SU-DHL-6 (cell line): ENCODE measurements at regions not wholly inside any gene's neighbourhood (a gene's known extent, or its start where the extent isn't known, plus 50 kb on each side); places are given as distances from the start of the nearest gene placed in this dataset.
"Not testable (repeated sequence)": the region's sequence is repeated elsewhere in the genome, so short reads cannot be mapped to it uniquely, and the experiment has no call there.

ENCODE experiments used
- H2AFZ ChIP-seq: fragments of 200-600 bp; sonication (generic); 2 replicates; pipeline ENCODE4 v1.6.1; 2014; ENCODE audit warnings: low read depth, mild to moderate bottlenecking, moderate library complexity, mixed read lengths, antibody characterized with exemption, low read length; ENCODE audit not compliant: severe bottlenecking
- H3F3A ChIP-seq: fragments of 200-600 bp; shearing (Covaris generic); 2 replicates; pipeline ENCODE4 v1.6.0; 2016; ENCODE audit warnings: antibody characterized with exemption, mild to moderate bottlenecking; ENCODE audit not compliant: insufficient read depth
- H3K27ac ChIP-seq: fragments of 200-600 bp; sonication (generic); 2 replicates; pipeline ENCODE4 v1.5.1; 2016; ENCODE audit warnings: low read depth, mild to moderate bottlenecking, low read length, moderate library complexity, mixed read lengths
- H3K27me3 ChIP-seq: fragments of 200-600 bp; sonication (generic), shearing (Covaris generic); 2 replicates; pipeline ENCODE4 v1.6.0; 2014; ENCODE audit warnings: mild to moderate bottlenecking, low read length
- H3K36me3 ChIP-seq: fragments of 200-600 bp; sonication (generic); 2 replicates; pipeline ENCODE4 v1.6.1; 2014; ENCODE audit warnings: mild to moderate bottlenecking, low read length, mixed read lengths
- H3K4me2 ChIP-seq: fragments of 300-600, 200-600 bp; shearing (Covaris generic), sonication (generic); 2 replicates; pipeline ENCODE4 v1.6.0; 2014; ENCODE audit warnings: low read length, low read depth, mild to moderate bottlenecking; ENCODE audit not compliant: poor library complexity, severe bottlenecking
- H3K4me3 ChIP-seq: fragments of 200-600 bp; sonication (generic); 2 replicates; pipeline ENCODE4 v1.5.1; 2014; ENCODE audit warnings: antibody characterized with exemption, low read length, mild to moderate bottlenecking, mixed read lengths; ENCODE audit not compliant: insufficient read depth, poor library complexity, severe bottlenecking
- H3K79me2 ChIP-seq: fragments of 200-600 bp; sonication (generic); 2 replicates; pipeline ENCODE4 v1.6.1; 2014; ENCODE audit warnings: mild to moderate bottlenecking, low read length, moderate library complexity; ENCODE audit not compliant: insufficient read depth
- H3K9ac ChIP-seq: fragments of 200-600 bp; sonication (generic); 2 replicates; pipeline ENCODE4 v1.7.0; 2014; ENCODE audit warnings: mild to moderate bottlenecking, low read length
- H3K9me2 ChIP-seq: fragments of 200-600 bp; sonication (generic); replicated peaks from 2 replicates; pipeline ENCODE4 v1.6.1; 2014; ENCODE audit warnings: low read length; ENCODE audit not compliant: insufficient read depth
- H3K9me3 ChIP-seq: fragments of 200-600 bp; sonication (generic); 2 replicates; pipeline ENCODE4 v1.6.1; 2014; ENCODE audit warnings: low read length, mixed read lengths; ENCODE audit not compliant: insufficient read depth
- H4K20me1 ChIP-seq: fragments of 200-600 bp; sonication (generic); 2 replicates; pipeline ENCODE4 v1.6.1; 2014; ENCODE audit warnings: low read depth, mild to moderate bottlenecking, antibody characterized with exemption, low read length, moderate library complexity, mixed read lengths
- CTCF ChIP-seq: fragments of 200-600 bp; sonication (generic); IDR thresholded peaks from one replicate; pipeline ENCODE4 v1.5.1; 2017; ENCODE audit warnings: antibody characterized with exemption, mild to moderate bottlenecking, low read length, moderate library complexity; ENCODE audit not compliant: insufficient read depth, poor library complexity, severe bottlenecking
- EZH2phosphoT487 ChIP-seq: fragments of 200-600 bp; sonication (generic), shearing (Covaris generic); conservative IDR thresholded peaks from 2 replicates; pipeline ENCODE4 v1.6.1; 2018; ENCODE audit warnings: mild to moderate bottlenecking, antibody characterized with exemption, low read length, moderate library complexity, mixed read lengths

DNA sequence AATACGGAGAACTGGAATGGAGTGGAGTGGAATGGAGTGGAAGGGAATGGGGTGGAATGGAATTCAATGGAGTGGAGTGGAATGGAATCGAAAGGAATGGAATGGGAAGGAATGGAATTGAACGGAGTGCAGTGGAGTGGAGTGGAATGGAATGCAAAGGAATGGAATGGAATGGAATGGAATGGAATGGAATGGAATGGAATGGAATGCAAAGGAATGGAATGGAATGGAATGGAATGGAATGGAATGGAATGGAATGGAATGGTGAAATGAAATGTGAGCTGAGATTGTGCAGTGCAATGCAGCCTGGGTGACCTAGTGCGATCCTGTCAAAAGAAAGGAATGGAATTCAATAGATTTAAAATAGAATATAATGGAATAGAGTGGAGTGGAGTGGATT is 357.3 kb upstream of the WSB1 start:
- H3K9me2 ChIP-seq, H4K20me1 ChIP-seq, H3K27ac ChIP-seq, H3K27me3 ChIP-seq, H3K9ac ChIP-seq, H3K79me2 ChIP-seq, H2AFZ ChIP-seq, H3F3A ChIP-seq, H3K4me2 ChIP-seq, H3K36me3 ChIP-seq, H3K4me3 ChIP-seq: not testable (repeated sequence)
- peaks cover 51% of the 10 kb centered on the region; the same call in 1 of the 2 replicates for H3K9me3 ChIP-seq

DNA sequence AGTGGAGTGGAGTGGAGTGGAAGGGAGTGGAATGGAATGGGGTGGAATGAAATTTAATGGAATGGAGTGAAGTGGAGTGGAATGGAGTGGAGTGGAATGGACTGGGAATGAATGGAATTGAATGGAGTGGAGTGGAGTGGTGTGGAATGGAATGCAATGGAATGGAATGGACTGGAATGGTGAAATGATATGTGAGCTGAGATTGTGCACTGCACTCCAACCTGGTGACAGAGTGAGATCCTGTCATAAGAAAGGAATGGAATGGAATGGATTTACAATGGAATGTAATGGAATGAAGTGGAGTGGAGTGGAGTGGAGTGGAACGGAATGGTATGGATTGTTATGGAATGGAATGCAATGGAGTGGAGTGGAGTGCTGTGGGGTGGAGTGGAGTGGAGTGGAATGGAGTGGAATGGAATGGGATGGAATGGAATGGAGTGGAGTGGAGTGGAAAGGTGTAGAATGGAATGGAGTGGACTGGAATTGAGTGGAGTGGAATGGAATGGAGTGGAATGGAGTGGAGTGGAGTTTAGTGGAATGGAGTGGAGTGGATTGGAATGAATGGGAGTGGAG is 356.1 kb upstream of the WSB1 start:
- H3K27ac ChIP-seq, H3K4me2 ChIP-seq, H3K9ac ChIP-seq, H3K27me3 ChIP-seq, H3K4me3 ChIP-seq, H3K9me2 ChIP-seq, H2AFZ ChIP-seq, H3K79me2 ChIP-seq, H3K36me3 ChIP-seq, H3F3A ChIP-seq, H4K20me1 ChIP-seq: not testable (repeated sequence)
- peaks cover 51% of the 10 kb centered on the region; the same call in 1 of the 2 replicates for H3K9me3 ChIP-seq

DNA sequence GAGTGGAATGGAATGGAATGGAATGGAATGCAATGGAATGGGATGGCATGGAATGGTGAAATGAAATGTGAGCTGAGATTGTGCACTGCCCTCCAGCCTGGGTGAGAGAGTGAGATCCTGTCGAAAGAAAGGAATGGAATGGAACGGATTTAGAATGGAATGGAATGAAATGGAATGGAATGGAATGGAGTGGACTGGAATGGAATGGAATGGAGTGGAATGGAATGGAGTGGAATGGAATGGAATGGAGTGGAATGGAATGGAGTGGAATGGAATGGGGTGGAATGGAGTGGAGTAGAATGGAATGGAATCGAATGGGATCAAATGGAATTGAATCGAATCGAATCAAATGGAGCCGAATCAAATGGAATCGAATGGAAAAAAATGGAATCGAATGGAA is 354.2 kb upstream of the WSB1 start:
- H3K9me3 ChIP-seq: peaks cover 51% of the 10 kb centered on the region; the same call in 1 of the 2 replicates
- not testable (repeated sequence) for H3K79me2 ChIP-seq, H3K9me2 ChIP-seq, H3K36me3 ChIP-seq, H3F3A ChIP-seq, H3K4me2 ChIP-seq, H2AFZ ChIP-seq, H4K20me1 ChIP-seq, H3K9ac ChIP-seq, H3K4me3 ChIP-seq, H3K27me3 ChIP-seq, H3K27ac ChIP-seq

GRCh38 chr17:26940587-26940986 is 353.3 kb upstream of the WSB1 start:
- H2AFZ ChIP-seq, H4K20me1 ChIP-seq, H3F3A ChIP-seq, H3K27ac ChIP-seq, H3K9me2 ChIP-seq, H3K27me3 ChIP-seq, H3K4me2 ChIP-seq, H3K9ac ChIP-seq, H3K36me3 ChIP-seq, H3K4me3 ChIP-seq, H3K79me2 ChIP-seq: not testable (repeated sequence)
- H3K9me3 ChIP-seq: peaks cover 51% of the 10 kb centered on the region; the same call in 1 of the 2 replicates

GRCh38 chr17:26962255-26963162 is 331.4 kb upstream of the WSB1 start:
- H3K9me3 ChIP-seq: no peaks in the 10 kb centered on the region
- no peak overlapping the region for H3K4me2 ChIP-seq
- no peak overlapping the region for H3K9ac ChIP-seq
- no peaks in the 10 kb centered on the region for H3K36me3 ChIP-seq
- no peaks in the 10 kb centered on the region for H3K9me2 ChIP-seq
- no peaks in the 10 kb centered on the region for H3F3A ChIP-seq
- no peak for TF ChIP-seq CTCF
- TF ChIP-seq EZH2phosphoT487: no peak
- no peaks in the 10 kb centered on the region for H3K27me3 ChIP-seq
- H2AFZ ChIP-seq: no peak overlapping the region
- no peak overlapping the region for H3K4me3 ChIP-seq
- no peaks in the 10 kb centered on the region for H4K20me1 ChIP-seq
- no peaks in the 10 kb centered on the region for H3K79me2 ChIP-seq
- no peak overlapping the region for H3K27ac ChIP-seq
